MM.1S (cell line): ENCODE measurements at regions not wholly inside any gene's neighbourhood (a gene's known extent, or its start where the extent isn't known, plus 50 kb on each side); places are given as distances from the start of the nearest gene placed in this dataset.

Experiments used
- DNase-seq: peaks from one replicate; pipeline ENCODE4 v3.0.0-alpha.2; 2015
- H2AFZ ChIP-seq: fragments of 300-600 bp; sonication (generic); 2 replicates; pipeline ENCODE4 v1.6.0; 2016; ENCODE audit warnings: antibody characterized with exemption, low read length
- H3F3A ChIP-seq: fragments of 300-600 bp; sonication (generic); 2 replicates; pipeline ENCODE4 v1.6.1; 2016; ENCODE audit warnings: mild to moderate bottlenecking, antibody characterized with exemption, low read length, moderate library complexity, mixed read lengths; ENCODE audit not compliant: insufficient read depth
- H3K27ac ChIP-seq: fragments of 300-600 bp; sonication (generic); 2 replicates; pipeline ENCODE4 v1.5.1; 2016; ENCODE audit warnings: mild to moderate bottlenecking, low read length
- H3K27me3 ChIP-seq: fragments of 300-600 bp; sonication (generic); replicated peaks from 2 replicates; pipeline ENCODE4 v1.6.0; 2016; ENCODE audit warnings: low read length; ENCODE audit not compliant: insufficient read depth
- H3K36me3 ChIP-seq: fragments of 300-600 bp; sonication (generic); replicated peaks from 2 replicates; pipeline ENCODE4 v1.6.1; 2016; ENCODE audit warnings: mild to moderate bottlenecking, low read length, mixed read lengths; ENCODE audit not compliant: insufficient read depth
- H3K4me1 ChIP-seq: fragments of 300-600 bp; sonication (generic); 2 replicates; pipeline ENCODE4 v1.6.1; 2016; ENCODE audit warnings: low read length, mixed read lengths
- H3K4me2 ChIP-seq: fragments of 300-600 bp; sonication (generic); 2 replicates; pipeline ENCODE4 v1.6.0; 2016; ENCODE audit warnings: low read depth, low read length
- H3K4me3 ChIP-seq: fragments of 300-600 bp; sonication (generic); 2 replicates; pipeline ENCODE4 v1.5.1; 2016; ENCODE audit warnings: low read length, mixed read lengths
- H3K79me2 ChIP-seq: fragments of 300-600 bp; sonication (generic); 2 replicates; pipeline ENCODE4 v1.6.1; 2016; ENCODE audit warnings: mixed run types, low read length, mixed read lengths
- H3K9ac ChIP-seq: fragments of 300-600 bp; sonication (generic); 2 replicates; pipeline ENCODE4 v1.6.1; 2016; ENCODE audit warnings: low read length, mixed read lengths
- H3K9me2 ChIP-seq: fragments of 300-600 bp; sonication (generic); replicated peaks from 2 replicates; pipeline ENCODE4 v1.6.1; 2016; ENCODE audit warnings: mild to moderate bottlenecking, low read length, mixed read lengths; ENCODE audit not compliant: insufficient read depth
- H3K9me3 ChIP-seq: fragments of 300-600 bp; sonication (generic); replicated peaks from 2 replicates; pipeline ENCODE4 v1.6.1; 2016; ENCODE audit warnings: mild to moderate bottlenecking, low read length, mixed read lengths; ENCODE audit not compliant: insufficient read depth
- H4K20me1 ChIP-seq: fragments of 300-600 bp; sonication (generic); 2 replicates; pipeline ENCODE4 v1.6.1; 2016; ENCODE audit warnings: mild to moderate bottlenecking, low read length, moderate library complexity, mixed read lengths; ENCODE audit not compliant: insufficient read depth
- CTCF ChIP-seq: fragments of 300-600 bp; sonication (generic); IDR thresholded peaks from 2 replicates; pipeline ENCODE4 v1.5.1; 2016; ENCODE audit warnings: antibody characterized with exemption, low read length, mixed read lengths
- EZH2 ChIP-seq: fragments of 300-600 bp; sonication (generic); optimal IDR thresholded peaks from 2 replicates; pipeline ENCODE3; 2017; ENCODE audit warnings: low read depth, mild to moderate bottlenecking, antibody characterized with exemption, low read length, mixed read lengths
- EZH2phosphoT487 ChIP-seq: fragments of 300-600 bp; sonication (generic); IDR thresholded peaks from 2 replicates; pipeline ENCODE4 v1.6.1; 2018; ENCODE audit warnings: antibody characterized with exemption, low read length

DNA sequence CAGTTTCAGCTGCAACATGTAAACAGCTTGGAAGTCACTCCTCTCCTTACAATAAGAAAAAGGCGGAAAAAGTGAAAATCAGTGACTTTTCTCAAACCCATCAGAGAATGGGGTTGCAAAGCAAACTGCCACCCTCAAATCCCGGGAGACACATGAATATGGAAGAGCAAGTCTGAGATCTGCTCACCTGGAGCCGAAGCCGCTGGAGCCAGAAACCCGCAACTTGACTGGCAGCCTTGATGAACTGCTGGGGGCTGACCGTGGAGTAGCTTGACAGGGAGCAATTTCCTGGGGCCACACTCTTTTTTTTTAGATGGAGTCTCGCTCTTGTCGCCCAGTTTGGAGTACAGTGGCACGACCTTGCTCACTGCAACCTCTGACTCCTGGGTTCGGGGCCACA, 208.2 kb downstream of the KIF26A start:
- no peak overlapping the region for H3K4me3 ChIP-seq
- no peak for DNase-seq
- no peaks in the 10 kb centered on the region for H3K4me1 ChIP-seq

GRCh38 chr14:104348741-104349140, 210.4 kb downstream of the KIF26A start:
- Histone ChIP-seq H3K9ac (no peak overlapping the region), H3F3A (no peaks in the 10 kb centered on the region), H3K9me3 (no peaks in the 10 kb centered on the region), H3K4me2 (no peak overlapping the region), H3K79me2 (no peaks in the 10 kb centered on the region), H2AFZ (no peak overlapping the region), H3K36me3 (no peaks in the 10 kb centered on the region), H3K4me1 (no peaks in the 10 kb centered on the region), H3K27me3 (peaks cover 39% of the 10 kb centered on the region), H3K4me3 (no peak overlapping the region), H3K9me2 (no peaks in the 10 kb centered on the region), H3K27ac (no peak overlapping the region), H4K20me1 (no peaks in the 10 kb centered on the region)
- no peak for TF ChIP-seq CTCF
- TF ChIP-seq EZH2: no peak
- no peak for TF ChIP-seq EZH2phosphoT487
- DNase-seq: no peak

More for the DNA sequence above, 208.2 kb downstream of the KIF26A start:
- H3K79me2 ChIP-seq: no peaks in the 10 kb centered on the region
- no peaks in the 10 kb centered on the region for H3F3A ChIP-seq
- no peaks in the 10 kb centered on the region for H4K20me1 ChIP-seq
- no peak overlapping the region for H3K4me2 ChIP-seq
- peaks cover 29% of the 10 kb centered on the region for H3K27me3 ChIP-seq
- no peak overlapping the region for H3K9ac ChIP-seq
- H3K27ac ChIP-seq: no peak overlapping the region
- no peak overlapping the region for H2AFZ ChIP-seq
- H3K36me3 ChIP-seq: no peaks in the 10 kb centered on the region
- TF ChIP-seq CTCF: no peak
- TF ChIP-seq EZH2: no peak
- no peak for TF ChIP-seq EZH2phosphoT487
- H3K9me2 ChIP-seq: no peaks in the 10 kb centered on the region
- H3K9me3 ChIP-seq: no peaks in the 10 kb centered on the region

DNA sequence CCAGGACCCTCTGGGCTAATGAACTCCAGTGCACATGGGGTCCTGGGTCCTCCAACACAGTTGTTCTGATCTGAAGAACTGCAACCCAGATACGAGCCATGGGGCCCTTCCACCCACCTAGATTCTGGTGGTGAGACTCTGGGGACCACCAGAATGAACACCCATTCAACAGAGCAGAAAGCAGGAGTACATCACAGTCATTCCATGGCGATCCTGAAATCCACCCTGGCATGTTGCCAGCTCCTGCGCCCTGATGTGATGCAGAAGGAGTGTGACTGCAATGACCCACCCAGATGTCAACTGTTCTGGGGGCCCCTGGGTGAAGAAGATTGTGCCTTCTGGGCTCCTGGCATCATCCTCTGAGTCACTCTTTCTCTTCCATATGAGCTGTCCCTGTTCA, 211.6 kb downstream of the KIF26A start:
- H2AFZ ChIP-seq: no peak overlapping the region
- DNase-seq: no peak
- no peaks in the 10 kb centered on the region for H3F3A ChIP-seq
- no peak overlapping the region for H3K9ac ChIP-seq
- no peak overlapping the region for H3K27ac ChIP-seq
- no peaks in the 10 kb centered on the region for H4K20me1 ChIP-seq
- peaks cover 39% of the 10 kb centered on the region for H3K27me3 ChIP-seq
- TF ChIP-seq CTCF (no peak), EZH2 (no peak), EZH2phosphoT487 (no peak)
- no peaks in the 10 kb centered on the region for H3K9me3 ChIP-seq
- H3K4me1 ChIP-seq: no peaks in the 10 kb centered on the region
- no peak overlapping the region for H3K4me3 ChIP-seq
- H3K36me3 ChIP-seq: no peaks in the 10 kb centered on the region
- H3K4me2 ChIP-seq: no peak overlapping the region
- H3K79me2 ChIP-seq: no peaks in the 10 kb centered on the region
- no peaks in the 10 kb centered on the region for H3K9me2 ChIP-seq
